Ovary (tissue), 3 donors: ENCODE measurements at regions not wholly inside any gene's neighbourhood (a gene's known extent, or its start where the extent isn't known, plus 50 kb on each side); places are given as distances from the start of the nearest gene placed in this dataset.

Source experiments
- EP300 ChIP-seq: sonication (generic); formaldehyde crosslinking; IDR thresholded peaks from one replicate; pipeline ENCODE4 v1.6.1; 2017; ENCODE audit warnings: antibody characterized with exemption
- POLR2A ChIP-seq: fragments of 450-650 bp; IDR thresholded peaks from one replicate; pipeline ENCODE4 v1.6.1; 2017; ENCODE audit warnings: antibody characterized with exemption, mild to moderate bottlenecking, moderate library complexity
- TF ChIP-seq, protein P1 (sequence below), 3 donors: fragments of 450-650 bp in 2 of 3; fragments of 200-600 bp in 1 of 3; IDR thresholded peaks; one replicate each; pipeline versions ENCODE4 v1.5.1 to v1.8.0; 2016 to 2022; ENCODE audit warnings: antibody characterized with exemption in 3 of 3, mild to moderate bottlenecking in 1 of 3
- donor health status: DM: no; HTN: no; CAD: no.

DNA sequence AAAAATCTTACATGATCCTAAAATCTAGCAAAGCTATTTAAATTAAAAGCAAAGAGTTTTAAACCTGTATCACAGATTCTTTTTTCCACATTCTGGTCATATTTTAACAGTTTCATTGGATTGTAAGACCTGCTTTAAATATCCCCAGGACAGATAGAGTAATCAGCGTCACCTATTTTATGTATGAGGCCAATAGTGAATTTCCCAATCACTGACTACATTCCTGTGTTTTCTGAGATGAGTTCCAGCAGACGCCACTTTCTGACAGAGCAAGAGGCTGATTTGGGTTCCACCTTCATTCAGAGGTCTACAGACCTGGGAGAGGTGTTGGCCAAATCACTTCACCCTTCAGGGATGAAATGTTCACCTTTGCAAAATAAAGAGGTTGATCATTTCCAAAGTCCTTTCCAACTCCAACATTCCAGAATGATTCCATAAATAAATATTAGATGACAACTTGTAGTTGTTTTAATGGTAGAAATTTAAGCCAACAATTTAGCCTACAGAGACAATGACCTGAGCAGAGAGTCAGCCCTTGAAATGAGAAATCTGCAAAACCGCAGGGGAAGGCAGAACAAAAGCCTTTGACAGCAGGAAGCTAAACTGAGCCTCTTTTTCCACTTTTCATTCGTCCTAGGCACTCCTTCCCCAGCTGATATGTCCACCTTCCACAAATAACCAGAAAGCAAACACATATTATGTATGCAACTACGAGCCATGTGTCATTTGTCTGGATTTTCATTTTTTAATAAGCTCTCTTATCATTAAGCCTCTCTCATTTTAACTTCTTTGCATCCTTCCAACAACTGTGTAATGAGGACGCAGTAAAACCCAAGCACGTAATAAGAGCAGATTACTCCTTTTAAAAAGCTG is 105.2 kb downstream of the TFAP2A start:
- TF ChIP-seq, protein P1, sequence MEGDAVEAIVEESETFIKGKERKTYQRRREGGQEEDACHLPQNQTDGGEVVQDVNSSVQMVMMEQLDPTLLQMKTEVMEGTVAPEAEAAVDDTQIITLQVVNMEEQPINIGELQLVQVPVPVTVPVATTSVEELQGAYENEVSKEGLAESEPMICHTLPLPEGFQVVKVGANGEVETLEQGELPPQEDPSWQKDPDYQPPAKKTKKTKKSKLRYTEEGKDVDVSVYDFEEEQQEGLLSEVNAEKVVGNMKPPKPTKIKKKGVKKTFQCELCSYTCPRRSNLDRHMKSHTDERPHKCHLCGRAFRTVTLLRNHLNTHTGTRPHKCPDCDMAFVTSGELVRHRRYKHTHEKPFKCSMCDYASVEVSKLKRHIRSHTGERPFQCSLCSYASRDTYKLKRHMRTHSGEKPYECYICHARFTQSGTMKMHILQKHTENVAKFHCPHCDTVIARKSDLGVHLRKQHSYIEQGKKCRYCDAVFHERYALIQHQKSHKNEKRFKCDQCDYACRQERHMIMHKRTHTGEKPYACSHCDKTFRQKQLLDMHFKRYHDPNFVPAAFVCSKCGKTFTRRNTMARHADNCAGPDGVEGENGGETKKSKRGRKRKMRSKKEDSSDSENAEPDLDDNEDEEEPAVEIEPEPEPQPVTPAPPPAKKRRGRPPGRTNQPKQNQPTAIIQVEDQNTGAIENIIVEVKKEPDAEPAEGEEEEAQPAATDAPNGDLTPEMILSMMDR (IDR thresholded peaks at IDR 0.05): no peak
- TF ChIP-seq EP300: no peak
- no peak for TF ChIP-seq POLR2A
